ENCODE measurements at regions not wholly inside any gene's neighbourhood (a gene's known extent, or its start where the extent isn't known, plus 50 kb on each side); places are given as distances from the start of the nearest gene placed in this dataset.

GRCh38 chr2:120618830-120619229, 116.8 kb upstream of the GLI2 start:
- TF ChIP-seq, protein P1, sequence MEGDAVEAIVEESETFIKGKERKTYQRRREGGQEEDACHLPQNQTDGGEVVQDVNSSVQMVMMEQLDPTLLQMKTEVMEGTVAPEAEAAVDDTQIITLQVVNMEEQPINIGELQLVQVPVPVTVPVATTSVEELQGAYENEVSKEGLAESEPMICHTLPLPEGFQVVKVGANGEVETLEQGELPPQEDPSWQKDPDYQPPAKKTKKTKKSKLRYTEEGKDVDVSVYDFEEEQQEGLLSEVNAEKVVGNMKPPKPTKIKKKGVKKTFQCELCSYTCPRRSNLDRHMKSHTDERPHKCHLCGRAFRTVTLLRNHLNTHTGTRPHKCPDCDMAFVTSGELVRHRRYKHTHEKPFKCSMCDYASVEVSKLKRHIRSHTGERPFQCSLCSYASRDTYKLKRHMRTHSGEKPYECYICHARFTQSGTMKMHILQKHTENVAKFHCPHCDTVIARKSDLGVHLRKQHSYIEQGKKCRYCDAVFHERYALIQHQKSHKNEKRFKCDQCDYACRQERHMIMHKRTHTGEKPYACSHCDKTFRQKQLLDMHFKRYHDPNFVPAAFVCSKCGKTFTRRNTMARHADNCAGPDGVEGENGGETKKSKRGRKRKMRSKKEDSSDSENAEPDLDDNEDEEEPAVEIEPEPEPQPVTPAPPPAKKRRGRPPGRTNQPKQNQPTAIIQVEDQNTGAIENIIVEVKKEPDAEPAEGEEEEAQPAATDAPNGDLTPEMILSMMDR (conservative IDR thresholded peaks at IDR 0.05): no peak
- Mint-ChIP-seq H3K4me3 (no peak overlapping the region), H3K36me3 (ENCODE audit: low read depth) (no peaks in the 10 kb centered on the region), H3K27ac (ENCODE audit: unreplicated experiment) (no peak overlapping the region), H3K27me3 (ENCODE audit: low read depth) (no peaks in the 10 kb centered on the region), H3K9me3 (peaks cover 4% of the 10 kb centered on the region), H3K4me1 (peaks cover 6% of the 10 kb centered on the region)
- no peak for DNase-seq (ENCODE audit: low read depth, low spot score)

- H3K4me1 Mint-ChIP-seq: no peaks in the 10 kb centered on the region
- no peaks in the 10 kb centered on the region for H3K36me3 Mint-ChIP-seq (ENCODE audit: low read depth)
- TF ChIP-seq, protein P1 (conservative IDR thresholded peaks at IDR 0.05): no peak
- H3K4me3 Mint-ChIP-seq: no peak overlapping the region
- H3K27ac Mint-ChIP-seq (ENCODE audit: unreplicated experiment): no peak overlapping the region
- peaks cover under 1% of the 10 kb centered on the region for H3K27me3 Mint-ChIP-seq (ENCODE audit: low read depth)
- H3K9me3 Mint-ChIP-seq: peaks cover 4% of the 10 kb centered on the region
- DNase-seq (ENCODE audit: low read depth, low spot score): no peak
These were observed 116.1 kb upstream of the GLI2 start for GRCh38 chr2:120619579-120619978.

DNA sequence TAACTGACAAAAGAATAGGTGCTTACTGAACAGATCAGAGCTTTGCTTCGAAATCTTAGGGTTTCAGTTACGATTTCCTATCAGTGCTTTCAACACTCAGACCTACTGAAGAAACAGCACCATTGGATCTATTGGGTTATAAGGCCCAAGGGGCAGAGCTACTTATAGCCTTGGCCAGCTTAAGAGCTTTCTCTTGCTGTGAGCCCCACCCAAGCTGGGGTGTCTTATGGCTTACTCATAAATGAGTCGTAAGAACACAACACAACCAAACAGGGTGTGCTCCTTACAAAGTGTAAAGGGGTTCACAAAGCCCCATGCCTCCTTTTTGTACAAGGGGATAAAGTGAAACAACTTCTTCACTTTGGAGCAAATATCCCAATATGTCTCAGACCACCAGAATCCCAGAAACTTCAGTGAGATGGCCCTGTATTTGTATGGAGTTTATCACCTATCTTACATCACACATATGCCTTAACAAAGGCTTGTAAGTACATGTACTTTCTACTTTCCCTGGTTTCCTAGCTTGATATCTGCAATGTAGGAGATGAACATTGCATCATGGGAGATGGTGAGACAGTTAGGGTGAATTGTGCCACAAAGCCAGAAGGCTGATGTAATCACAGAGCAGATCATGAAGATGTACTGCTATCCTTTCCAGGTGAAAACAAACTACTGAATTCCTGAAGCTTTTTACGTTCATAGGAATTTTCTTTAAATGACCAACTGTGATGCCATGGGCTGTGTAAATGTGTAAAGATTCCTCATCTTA, 115.5 kb upstream of the GLI2 start:
- no peak overlapping the region for H3K27ac Mint-ChIP-seq (ENCODE audit: unreplicated experiment)
- H3K9me3 Mint-ChIP-seq: peaks cover 4% of the 10 kb centered on the region
- no peaks in the 10 kb centered on the region for H3K36me3 Mint-ChIP-seq (ENCODE audit: low read depth)
- DNase-seq (ENCODE audit: low read depth, low spot score): no peak
- peaks cover 2% of the 10 kb centered on the region for H3K27me3 Mint-ChIP-seq (ENCODE audit: low read depth)
- H3K4me1 Mint-ChIP-seq: no peaks in the 10 kb centered on the region
- H3K4me3 Mint-ChIP-seq: no peak overlapping the region
- TF ChIP-seq, protein P1 (conservative IDR thresholded peaks at IDR 0.05): no peak

DNA sequence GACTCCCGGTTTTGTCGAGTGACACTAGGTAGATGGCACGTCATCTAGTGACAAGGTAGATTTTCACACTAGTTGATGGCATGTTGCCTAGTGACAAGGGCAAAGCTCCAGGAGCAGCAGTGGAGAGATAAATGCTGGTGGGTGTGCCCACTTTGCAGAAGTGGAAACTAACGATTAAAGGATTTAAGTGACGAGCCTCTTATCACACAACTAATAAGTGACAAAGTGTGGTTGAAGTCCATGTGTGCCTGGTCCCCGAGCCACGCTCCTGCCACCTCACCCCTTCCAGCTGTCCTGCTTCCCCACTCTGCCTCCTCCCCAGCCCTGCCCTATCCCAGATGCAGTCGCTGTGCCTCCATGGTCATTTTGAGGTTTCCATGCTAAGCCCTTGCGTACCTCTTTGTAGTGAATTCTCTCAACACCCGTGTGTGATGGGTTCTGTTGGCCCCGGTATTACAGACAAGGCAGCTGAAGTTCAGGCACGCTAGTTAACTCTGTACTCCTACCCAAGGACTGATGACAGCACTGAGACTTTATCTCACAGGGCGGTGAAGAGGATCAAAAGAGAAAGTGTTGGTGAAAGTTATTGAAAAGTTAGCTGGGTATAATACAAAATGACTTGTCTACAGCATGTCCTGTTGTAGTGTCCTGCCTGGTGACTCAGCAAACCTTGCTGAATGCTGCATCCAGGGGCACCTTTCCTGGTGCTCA, 113.4 kb upstream of the GLI2 start:
- Mint-ChIP-seq H3K4me1 (no peaks in the 10 kb centered on the region), H3K36me3 (ENCODE audit: low read depth) (no peaks in the 10 kb centered on the region), H3K9me3 (peaks cover 4% of the 10 kb centered on the region), H3K27me3 (ENCODE audit: low read depth) (peaks cover 2% of the 10 kb centered on the region), H3K27ac (ENCODE audit: unreplicated experiment) (no peak overlapping the region), H3K4me3 (no peak overlapping the region)
- TF ChIP-seq, protein P1 (conservative IDR thresholded peaks at IDR 0.05): no peak
- DNase-seq (ENCODE audit: low read depth, low spot score): no peak

DNA sequence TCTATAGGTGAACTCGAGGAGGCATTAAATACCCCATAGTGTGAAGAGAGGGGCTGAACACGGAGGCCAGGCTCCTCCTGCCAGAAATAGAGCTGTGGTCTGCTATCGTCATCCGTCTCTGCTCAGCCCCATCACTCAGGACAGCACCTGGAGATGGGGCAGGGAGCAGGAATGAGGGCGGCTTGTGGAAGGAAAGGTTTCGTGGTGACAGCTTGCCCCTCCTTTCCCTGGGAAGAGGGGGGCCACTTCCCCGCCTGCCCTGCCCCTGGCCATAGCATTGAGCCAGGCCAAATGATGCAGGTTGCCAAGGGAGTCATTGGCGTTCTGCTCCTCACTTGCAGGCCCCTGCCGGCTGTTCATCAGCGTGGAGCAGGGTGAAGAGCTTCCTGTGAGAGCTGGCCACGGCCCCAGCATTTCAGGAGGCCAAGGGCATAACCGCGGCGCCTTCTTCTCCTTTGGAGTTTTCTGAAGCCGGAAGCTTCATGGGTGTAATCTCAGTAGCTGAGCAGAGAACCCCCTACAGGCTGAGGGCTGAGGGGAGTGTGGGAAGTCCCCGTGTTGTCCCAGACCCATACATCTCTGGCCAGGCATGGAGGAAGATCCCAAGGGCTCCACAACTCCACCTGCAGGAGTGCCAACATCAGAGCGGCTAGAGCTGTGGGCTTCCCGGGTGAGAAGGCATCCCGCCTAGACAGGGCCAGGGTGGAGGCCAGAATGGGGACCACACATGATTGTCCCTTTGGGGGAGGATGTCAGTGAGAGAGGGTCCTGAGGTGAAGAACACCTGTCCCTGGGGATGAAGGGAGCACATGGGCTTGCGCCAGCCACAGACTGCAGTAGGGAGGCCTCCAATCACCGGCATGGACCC, 112.5 kb upstream of the GLI2 start:
- peak overlapping the region; percentile 43 for H3K27ac Mint-ChIP-seq (ENCODE audit: unreplicated experiment)
- no peaks in the 10 kb centered on the region for H3K36me3 Mint-ChIP-seq (ENCODE audit: low read depth)
- no peak for DNase-seq (ENCODE audit: low read depth, low spot score)
- TF ChIP-seq, protein P1 (conservative IDR thresholded peaks at IDR 0.05): no peak
- H3K9me3 Mint-ChIP-seq: peaks cover 4% of the 10 kb centered on the region
- peaks cover 3% of the 10 kb centered on the region for H3K27me3 Mint-ChIP-seq (ENCODE audit: low read depth)
- H3K4me3 Mint-ChIP-seq: no peak overlapping the region
- no peaks in the 10 kb centered on the region for H3K4me1 Mint-ChIP-seq

Data from neural crest cell (in vitro differentiated cells).